Adrenal gland (tissue), 9 donors: ENCODE measurements at regions not wholly inside any gene's neighbourhood (a gene's known extent, or its start where the extent isn't known, plus 50 kb on each side); places are given as distances from the start of the nearest gene placed in this dataset.

ENCODE experiments used
- DNase-seq, 7 donors: peaks; one replicate each; pipeline ENCODE4 v3.0.0-alpha.2; 2019 to 2020
- H3K27ac ChIP-seq, 5 donors: fragments of 200-600 bp; sonication (generic) in 4 of 5; 1 replicate in 3 of 5; 2 replicates in 2 of 5; pipeline versions ENCODE4 v1.5.1 to v1.8.0; 2016 to 2020; ENCODE audit warnings: mild to moderate bottlenecking in 1 of 5
- H3K27me3 ChIP-seq: fragments of 200-600 bp; 2 replicates; pipeline ENCODE4 v1.8.0; 2021
- H3K36me3 ChIP-seq, 2 donors: fragments of 200-600 bp; replicated peaks in 1 of 2; 1 replicate in 1 of 2; 2 replicates in 1 of 2; pipeline versions ENCODE4 v1.5.1 to v1.8.0; 2018 to 2022
- H3K4me1 ChIP-seq, 2 donors: fragments of 200-600 bp; replicated peaks in 1 of 2; 1 replicate in 1 of 2; 2 replicates in 1 of 2; pipeline versions ENCODE4 v1.5.1 to v1.8.0; 2018 to 2021
- H3K4me3 ChIP-seq, 4 donors: fragments of 200-600 bp; sonication (generic) in 3 of 4; one replicate each; pipeline ENCODE4 v1.5.1; 2016 to 2018
- H3K9me3 ChIP-seq, 3 donors: fragments of 200-600 bp; sonication (generic) in 1 of 3; replicated peaks in 1 of 3; 1 replicate in 2 of 3; 2 replicates in 1 of 3; pipeline versions ENCODE4 v1.5.1 to v1.8.0; 2016 to 2021
- CTCF ChIP-seq, 6 experiments: fragments of 450-650 bp in 4 of 6; fragments of 200-600 bp in 2 of 6; sonication (generic) in 1 of 6; IDR thresholded peaks; 1 replicate in 5 of 6; 2 replicates in 1 of 6; pipeline versions ENCODE4 v1.5.1 to v1.8.0; 2016 to 2021; ENCODE audit warnings: antibody characterized with exemption in 6 of 6, mild to moderate bottlenecking in 2 of 6, moderate library complexity in 1 of 6
- POLR2A ChIP-seq, 2 donors: fragments of 450-650 bp; IDR thresholded peaks; one replicate each; pipeline ENCODE4 v1.6.1; 2017; ENCODE audit warnings: antibody characterized with exemption in 2 of 2, mild to moderate bottlenecking in 2 of 2, moderate library complexity in 1 of 2
- WGBS, 4 donors: extraction: QIAGEN DNeasy Blood & Tissue Kit in 2 of 4; methylation state at CpG; one replicate each; pipeline versions ENCODE4 v1.1.5 to v1.1.7; 2013 to 2017; 5-methylcytosine and 5-hydroxymethylcytosine counted together
- intact Hi-C, 2 donors: fragments of 100-400 bp; cut with DNase I; formaldehyde crosslinking; loops; one replicate each; pipeline versions ENCODE4 v1.14.1 to v1.15.0; 2022 to 2023
- donor health status: healthy with polysubstance abuse.
- donor health status: Bipolar disorder and iron deficiency.
- donor health status: DM: yes; HTN: yes; CAD: no.
- donor health status: DM: no; HTN: no; CAD: no.
- donor health status: DM: no; HTN: no; CAD: no.

- no peaks in the 10 kb centered on the region for H3K27me3 ChIP-seq
- TF ChIP-seq POLR2A (IDR thresholded peaks at IDR 0.05) (no peak), CTCF (IDR thresholded peaks at IDR 0.05) (no peak)
- H3K27ac ChIP-seq: no peak overlapping the region
- no peaks in the 10 kb centered on the region for H3K9me3 ChIP-seq
- H3K4me3 ChIP-seq: no peak overlapping the region
- 46 to 69% (median 64%) methylated on average over 2 of the region's 2 CpGs for WGBS, 4 donors
- no peak for DNase-seq
- intact Hi-C loops: no loop called here
- no peaks in the 10 kb centered on the region for H3K4me1 ChIP-seq
- H3K36me3 ChIP-seq: no peaks in the 10 kb centered on the region
Observed at GRCh38 chr1:118688891-118689290, 299.3 kb downstream of the TBX15 start.

- Histone ChIP-seq H3K27ac (no peak overlapping the region), H3K4me3 (no peak overlapping the region), H3K36me3 (no peaks in the 10 kb centered on the region), H3K27me3 (no peaks in the 10 kb centered on the region), H3K9me3 (no peaks in the 10 kb centered on the region), H3K4me1 (no peaks in the 10 kb centered on the region)
- intact Hi-C loops: no loop called here
- 60 to 70% (median 65%) methylated on average over 2 of the region's 2 CpGs for WGBS, 4 donors
- no peak for DNase-seq
- TF ChIP-seq CTCF (IDR thresholded peaks at IDR 0.05) (no peak), POLR2A (IDR thresholded peaks at IDR 0.05) (no peak)
Observed at GRCh38 chr1:118661769-118662320, 326.3 kb downstream of the TBX15 start.

GRCh38 chr1:118660769-118661168, 327.4 kb downstream of the TBX15 start:
- Histone ChIP-seq H3K9me3 (no peaks in the 10 kb centered on the region), H3K4me3 (no peak overlapping the region), H3K36me3 (no peaks in the 10 kb centered on the region), H3K27me3 (no peaks in the 10 kb centered on the region), H3K27ac (no peak overlapping the region), H3K4me1 (no peaks in the 10 kb centered on the region)
- DNase-seq: no peak
- no peak for TF ChIP-seq POLR2A (IDR thresholded peaks at IDR 0.05)
- no peak for TF ChIP-seq CTCF (IDR thresholded peaks at IDR 0.05)
- whole genome bisulfite sequencing, 4 donors: 18 to 29% (median 19%) methylated on average over 1 of the region's 1 CpG
- intact Hi-C loops: no loop called here

- WGBS, 4 donors: 47 to 63% (median 53%) methylated on average over 3 of the region's 3 CpGs
- no peaks in the 10 kb centered on the region for H3K36me3 ChIP-seq
Observed at GRCh38 chr1:118659646-118660045, 328.5 kb downstream of the TBX15 start.

More at GRCh38 chr1:118659646-118660045, 328.5 kb downstream of the TBX15 start:
- no peak for DNase-seq
- Histone ChIP-seq H3K4me1 (no peaks in the 10 kb centered on the region), H3K4me3 (no peak overlapping the region), H3K27me3 (no peaks in the 10 kb centered on the region), H3K9me3 (no peaks in the 10 kb centered on the region), H3K27ac (no peak overlapping the region)
- TF ChIP-seq CTCF (IDR thresholded peaks at IDR 0.05): no peak
- no peak for TF ChIP-seq POLR2A (IDR thresholded peaks at IDR 0.05)
- intact Hi-C loops: no loop called here
